Stomach (tissue), 4 donors: ENCODE measurements at regions not wholly inside any gene's neighbourhood (a gene's known extent, or its start where the extent isn't known, plus 50 kb on each side); places are given as distances from the start of the nearest gene placed in this dataset.

Experiments
- CTCF ChIP-seq, 7 experiments: fragments of 450-650 bp in 4 of 7; fragments of 200-600 bp in 3 of 7; sonication (generic) in 3 of 7; IDR thresholded peaks; one replicate each; pipeline ENCODE4 v1.5.1; 2016 to 2019; ENCODE audit warnings: antibody characterized with exemption in 7 of 7, control low read depth in 2 of 7, mild to moderate bottlenecking in 1 of 7
- EP300 ChIP-seq: sonication (generic); formaldehyde crosslinking; IDR thresholded peaks from one replicate; pipeline ENCODE4 v1.6.1; 2017; ENCODE audit warnings: antibody characterized with exemption
- POLR2A ChIP-seq, 4 donors: fragments of 450-650 bp; IDR thresholded peaks; one replicate each; pipeline ENCODE4 v1.6.1; 2016; ENCODE audit warnings: antibody characterized with exemption in 4 of 4, control low read depth in 2 of 4, mild to moderate bottlenecking in 1 of 4, moderate library complexity in 1 of 4
- POLR2AphosphoS5 ChIP-seq, 3 donors: sonication (generic); formaldehyde crosslinking; IDR thresholded peaks; one replicate each; pipeline ENCODE4 v1.6.1; 2016; ENCODE audit warnings: antibody characterized with exemption in 3 of 3

GRCh38 chr11:33957304-33957917, 65.5 kb upstream of the LMO2 start:
- no peak for TF ChIP-seq POLR2AphosphoS5 (IDR thresholded peaks at IDR 0.05)
- no peak for TF ChIP-seq POLR2A (IDR thresholded peaks at IDR 0.05)
- TF ChIP-seq CTCF (IDR thresholded peaks at IDR 0.05): no peak
- TF ChIP-seq EP300: no peak
